CD4-positive, alpha-beta T cell treated with Interleukin-4 for 1 hour (primary cell): ENCODE measurements at regions not wholly inside any gene's neighbourhood (a gene's known extent, or its start where the extent isn't known, plus 50 kb on each side); places are given as distances from the start of the nearest gene placed in this dataset.
"Not testable (repeated sequence)": the region's sequence is repeated elsewhere in the genome, so short reads cannot be mapped to it uniquely, and the experiment has no call there.

Experiments used
- DNase-seq, 2 donors: peaks; one replicate each; pipeline ENCODE4 v3.0.0-alpha.2; 2020 to 2022

- DNase-seq: no peak
These were observed 151.8 kb upstream of the SLC27A6 start for GRCh38 chr5:128813317-128814070.

DNA sequence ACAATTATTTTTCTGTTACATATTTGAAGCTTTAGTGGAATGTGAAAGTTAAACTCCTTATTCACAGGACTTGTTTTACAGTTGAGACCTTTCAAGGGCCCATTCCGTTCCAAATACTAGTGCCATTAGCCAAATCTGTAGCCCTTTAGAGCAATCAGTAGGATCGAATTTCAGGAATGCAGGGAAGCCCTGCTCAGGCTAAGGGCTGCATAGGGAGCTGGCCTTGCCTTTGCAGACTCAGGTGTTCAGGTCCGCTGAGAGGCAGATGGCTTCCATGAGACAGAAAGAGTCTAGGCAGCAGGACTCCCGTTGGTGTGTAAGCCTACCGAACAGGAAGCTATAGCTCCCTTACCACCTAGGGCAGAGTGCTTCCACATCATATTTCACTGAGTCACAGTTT, 150.1 kb upstream of the SLC27A6 start:
- no peak for DNase-seq

- no peak for DNase-seq
These were observed 139.5 kb upstream of the SLC27A6 start for GRCh38 chr5:128825826-128826225.

DNA sequence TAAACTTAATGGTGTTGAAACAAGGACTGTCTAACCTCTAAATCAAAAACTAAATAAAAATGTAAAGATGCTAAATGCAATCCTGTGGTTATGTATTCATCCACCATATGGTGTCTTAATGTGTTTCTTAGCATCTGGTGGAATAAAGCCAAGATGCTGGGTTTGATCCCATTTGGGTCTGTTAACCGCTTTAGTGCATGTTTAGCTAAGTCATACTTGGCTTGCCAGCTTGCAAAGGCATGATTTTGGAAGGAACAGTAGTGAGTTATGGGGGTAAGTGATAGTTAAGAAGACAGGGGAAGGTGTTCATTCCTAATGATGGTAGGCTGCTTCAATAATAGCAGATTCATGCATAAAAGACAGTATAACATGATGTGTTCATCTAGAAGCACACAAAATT, 139.0 kb upstream of the SLC27A6 start:
- no peak for DNase-seq

- no peak for DNase-seq
These were observed 128.7 kb upstream of the SLC27A6 start for GRCh38 chr5:128836571-128836970.

- DNase-seq: no peak
These were observed 126.7 kb upstream of the SLC27A6 start for GRCh38 chr5:128838623-128839022.

GRCh38 chr5:128842241-128842640, 123.0 kb upstream of the SLC27A6 start:
- DNase-seq: no peak

- DNase-seq: no peak
These were observed 120.8 kb upstream of the SLC27A6 start for GRCh38 chr5:128844354-128844923.

DNA sequence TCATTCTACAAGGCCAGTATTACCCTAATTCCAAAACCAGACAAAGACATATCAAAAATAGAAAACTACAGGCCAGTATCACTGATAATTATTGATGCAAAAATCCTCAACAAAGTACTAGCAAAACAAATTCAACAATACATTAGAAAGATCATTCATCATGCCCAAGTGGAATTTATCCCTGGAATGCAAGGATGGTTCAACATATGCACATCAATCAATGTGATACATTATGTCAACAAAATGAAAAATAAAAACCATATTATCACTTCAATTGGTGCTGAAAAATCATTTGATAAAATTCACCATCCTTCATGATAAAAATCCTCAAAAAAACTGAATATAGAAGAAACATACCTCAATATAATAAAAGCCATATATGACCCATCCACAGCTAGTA, 115.2 kb upstream of the SLC27A6 start:
- no peak for DNase-seq

DNA sequence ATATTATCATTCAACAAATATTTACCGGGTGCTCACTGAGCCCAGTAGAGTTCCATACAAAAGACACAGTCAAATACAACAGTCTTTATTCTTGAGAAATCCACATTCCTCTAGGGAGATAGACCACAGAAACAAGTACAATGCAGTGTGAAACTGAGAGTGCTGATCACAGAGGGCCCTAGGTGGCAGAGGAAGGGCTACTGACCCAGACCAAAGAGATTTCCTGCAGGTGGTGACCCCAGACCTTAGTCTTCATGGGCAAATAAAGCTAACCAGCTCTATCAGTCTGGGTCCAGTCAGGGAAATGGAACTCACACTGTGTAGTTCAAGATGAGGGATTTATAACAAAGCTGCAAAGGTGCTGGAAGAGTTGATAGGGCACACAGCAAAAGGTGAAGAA, 110.4 kb upstream of the SLC27A6 start:
- no peak for DNase-seq

DNA sequence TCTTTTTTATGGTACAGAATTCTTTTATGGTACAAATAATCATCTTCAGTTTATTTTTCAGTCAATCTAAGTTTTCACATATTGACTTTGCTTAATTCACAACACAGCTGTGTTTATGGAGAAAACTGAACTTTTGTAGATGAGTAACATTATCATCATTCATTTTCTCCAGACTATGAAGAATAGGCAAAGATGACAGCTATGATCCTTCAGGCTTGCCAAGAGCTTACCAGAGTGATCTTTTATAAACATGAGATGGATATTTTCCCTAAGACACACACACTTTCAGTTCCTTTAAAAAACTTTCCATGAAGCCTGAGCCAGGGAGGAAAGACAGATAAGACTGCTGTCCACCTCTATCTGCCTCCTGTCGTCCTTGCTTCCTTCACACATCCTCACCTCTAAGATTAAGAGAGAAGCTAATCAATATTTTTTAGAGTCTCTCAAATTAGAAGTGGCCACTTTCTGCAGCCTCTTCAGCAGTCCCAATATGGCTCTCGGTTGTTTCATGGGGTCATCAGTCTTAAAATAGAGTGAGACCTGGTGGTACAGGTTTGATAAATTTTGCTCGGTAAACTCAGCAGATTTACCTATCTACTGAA, 108.1 kb upstream of the SLC27A6 start:
- DNase-seq: no peak

DNA sequence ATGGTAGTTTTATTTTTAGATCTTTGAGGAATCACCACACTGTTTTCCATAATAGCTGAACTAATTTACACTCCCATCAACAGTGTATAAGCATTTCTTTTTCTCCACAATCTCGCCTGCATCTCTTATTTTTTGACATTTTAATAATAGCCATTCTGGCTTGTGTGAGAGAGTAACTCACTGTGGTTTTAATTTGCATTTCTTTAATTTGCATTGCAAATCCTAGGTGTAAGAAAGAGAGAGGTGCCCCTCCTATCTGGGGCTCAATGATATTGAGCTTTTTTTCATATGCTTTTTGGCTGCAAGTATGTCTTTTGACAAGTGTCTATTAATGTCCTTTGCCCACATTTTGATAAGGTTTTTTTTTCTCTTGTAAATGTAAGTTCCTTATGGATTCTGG, 106.3 kb upstream of the SLC27A6 start:
- DNase-seq: no peak

DNA sequence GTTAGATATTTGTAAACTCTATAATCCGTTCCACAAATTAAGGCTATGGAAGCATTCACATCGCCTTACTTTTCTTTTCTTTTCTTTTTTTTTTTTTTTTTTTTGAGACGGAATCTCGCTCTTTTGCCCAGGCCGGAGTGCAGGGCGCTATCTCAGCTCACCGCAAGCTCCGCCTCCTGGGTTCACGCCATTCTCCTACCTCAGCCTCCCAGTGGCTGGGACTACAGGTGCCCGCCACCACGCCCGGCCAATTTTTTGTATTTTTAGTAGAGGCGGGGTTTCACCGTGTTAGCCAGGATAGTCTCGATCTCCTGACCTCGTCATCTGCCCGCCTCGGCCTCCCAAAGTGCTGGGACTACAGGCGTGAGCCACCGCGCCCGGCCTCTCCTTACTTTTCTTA, 104.1 kb upstream of the SLC27A6 start:
- DNase-seq: not testable (repeated sequence)

DNA sequence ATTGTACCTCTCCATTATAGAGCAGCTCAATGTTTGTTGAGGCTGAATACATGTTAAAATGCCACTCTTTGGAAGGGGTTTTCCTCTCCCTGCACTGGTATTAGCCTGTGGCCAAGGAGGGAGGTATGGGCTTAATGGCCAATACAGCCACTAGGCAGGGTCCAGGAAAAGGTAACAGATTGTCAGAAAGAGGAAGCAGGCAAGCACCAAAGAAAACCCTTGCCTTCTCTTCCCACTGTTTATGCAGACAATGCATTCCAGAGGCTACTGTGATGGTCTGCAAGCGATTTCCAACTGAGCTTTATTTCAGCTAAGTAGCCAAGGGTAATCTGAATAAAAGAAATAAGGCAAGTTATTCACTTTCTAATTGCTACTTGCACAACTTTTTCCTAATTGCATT, 95.3 kb upstream of the SLC27A6 start:
- no peak for DNase-seq

- DNase-seq: no peak
These were observed 94.9 kb upstream of the SLC27A6 start for GRCh38 chr5:128870373-128870772.

DNA sequence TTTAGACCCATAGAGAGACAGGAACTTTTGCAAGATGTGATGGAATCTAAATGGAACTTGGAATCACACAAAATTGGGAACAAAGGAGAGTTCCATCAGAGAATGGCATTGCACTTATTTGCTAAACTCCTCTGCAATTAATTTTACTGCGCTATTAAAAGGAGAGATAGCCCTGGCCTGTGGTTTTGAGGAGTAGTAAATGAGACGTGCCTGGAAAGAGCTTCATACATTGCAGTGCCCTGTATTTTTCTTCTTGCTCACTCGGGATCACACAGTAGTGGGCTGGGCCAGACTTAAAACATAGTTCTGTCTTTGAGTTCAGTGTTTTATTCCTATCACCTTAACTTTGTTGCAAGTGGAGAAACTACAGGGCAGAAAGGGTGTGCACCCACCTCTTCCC, 94.4 kb upstream of the SLC27A6 start:
- no peak for DNase-seq

- no peak for DNase-seq
These were observed 88.5 kb upstream of the SLC27A6 start for GRCh38 chr5:128876569-128877382.

GRCh38 chr5:128877476-128877875, 87.8 kb upstream of the SLC27A6 start:
- no peak for DNase-seq

GRCh38 chr5:128881502-128882018, 83.7 kb upstream of the SLC27A6 start:
- no peak for DNase-seq

GRCh38 chr5:128885649-128886255, 79.5 kb upstream of the SLC27A6 start:
- no peak for DNase-seq

GRCh38 chr5:128895122-128895521, 70.2 kb upstream of the SLC27A6 start:
- no peak for DNase-seq

DNA sequence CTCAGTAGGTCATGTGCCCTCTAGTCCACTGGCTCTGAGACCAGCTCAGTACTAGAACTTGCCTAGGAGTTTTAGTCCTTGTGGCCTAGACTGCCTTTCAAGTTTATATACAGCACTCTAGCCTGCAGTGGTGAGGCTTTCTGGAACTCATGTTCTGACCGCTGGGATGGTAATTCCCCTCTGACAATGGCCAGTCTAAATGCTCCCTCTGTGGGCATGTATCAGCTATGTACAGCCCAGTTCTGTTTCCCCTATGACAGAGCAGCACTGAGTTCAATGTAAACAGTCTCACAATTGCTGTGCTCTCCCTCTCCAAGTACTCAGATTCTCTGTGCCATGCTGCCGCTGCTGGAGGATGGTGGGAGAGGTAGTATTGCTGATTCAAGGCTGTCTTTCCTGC, 68.6 kb upstream of the SLC27A6 start:
- DNase-seq: no peak

DNA sequence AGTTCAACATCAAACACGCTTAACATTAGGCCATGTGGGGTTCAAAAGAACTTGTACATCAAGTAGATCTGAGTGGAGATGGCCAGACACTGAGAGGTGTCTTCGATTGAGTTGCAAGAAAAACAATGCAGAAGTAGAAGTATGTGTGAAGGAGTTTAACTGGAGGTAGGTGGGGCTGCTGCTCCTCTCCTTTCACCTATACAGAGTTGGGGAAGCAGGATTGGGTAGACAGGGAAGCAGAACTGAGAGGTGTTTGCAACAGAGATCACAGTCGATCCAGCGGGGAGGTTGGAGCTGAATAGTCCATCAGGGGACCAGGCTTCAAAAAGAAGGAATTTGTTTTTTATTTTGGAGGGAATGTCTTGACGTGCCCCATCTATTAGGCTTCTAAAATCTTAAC, 61.7 kb upstream of the SLC27A6 start:
- no peak for DNase-seq
